ENCODE measurements at regions not wholly inside any gene's neighbourhood (a gene's known extent, or its start where the extent isn't known, plus 50 kb on each side); places are given as distances from the start of the nearest gene placed in this dataset.

GRCh38 chr1:181192316-181192715, 103.8 kb downstream of the IER5 start:
- Histone ChIP-seq H2BK120ac (ENCODE audit: insufficient read depth, low read length, poor library complexity) (no peak overlapping the region), H3K4me3 (ENCODE audit: low read depth, low read length) (no peak overlapping the region)

GRCh38 chr1:181202986-181203555, 114.6 kb downstream of the IER5 start:
- WGBS (ENCODE audit: extremely low coverage, insufficient coverage, insufficient read length) = no CpG with 5 or more reads among the region's 7 CpGs
- no peak overlapping the region for H4K8ac ChIP-seq (ENCODE audit: low read depth, low read length)

More at GRCh38 chr1:181192316-181192715, 103.8 kb downstream of the IER5 start:
- no CpG with 5 or more reads among the region's 4 CpGs for WGBS (ENCODE audit: extremely low coverage, insufficient coverage, insufficient read length)
- Histone ChIP-seq H3K27ac (ENCODE audit: low read depth, low read length) (no peak overlapping the region), H2BK5ac (ENCODE audit: low read depth, low read length, poor library complexity) (no peak overlapping the region), H3K79me2 (ENCODE audit: control insufficient read depth, insufficient read depth, low read length, poor library complexity) (no peaks in the 10 kb centered on the region), H3K18ac (ENCODE audit: low read length) (no peak overlapping the region), H3K4ac (ENCODE audit: low read depth, low read length) (no peak overlapping the region), H3K79me1 (ENCODE audit: low read length) (no peaks in the 10 kb centered on the region), H4K91ac (ENCODE audit: low read depth, low read length) (no peak overlapping the region), H3K23ac (ENCODE audit: low read length) (no peak overlapping the region), H2AFZ (ENCODE audit: insufficient read depth, low read length, poor library complexity) (no peak overlapping the region), H3K9me3 (ENCODE audit: insufficient read depth, low read depth, low read length) (no peaks in the 10 kb centered on the region), H3K9ac (ENCODE audit: low read length) (no peak overlapping the region), H3K4me2 (ENCODE audit: low read length) (no peak overlapping the region), H2BK12ac (ENCODE audit: low read length) (no peak overlapping the region), H3K36me3 (ENCODE audit: control insufficient read depth in 1 of 2, insufficient read depth in 2 of 2, low read length in 2 of 2) (no peaks in the 10 kb centered on the region), H3K4me1 (ENCODE audit: control insufficient read depth in 1 of 2, insufficient read depth in 2 of 2, low read length in 2 of 2) (no peaks in the 10 kb centered on the region), H2AK5ac (ENCODE audit: low read length) (no peak overlapping the region), H4K8ac (ENCODE audit: low read depth, low read length) (no peak overlapping the region), H4K12ac (ENCODE audit: low read depth, low read length) (no peak overlapping the region), H3K14ac (ENCODE audit: low read length) (no peak overlapping the region), H3K27me3 (ENCODE audit: insufficient read depth, low read length) (no peaks in the 10 kb centered on the region)
- no peak for DNase-seq

GRCh38 chr1:181204530-181204929, 116.0 kb downstream of the IER5 start:
- no CpG with 5 or more reads among the region's 6 CpGs for WGBS (ENCODE audit: extremely low coverage, insufficient coverage, insufficient read length)

More at GRCh38 chr1:181202986-181203555, 114.6 kb downstream of the IER5 start:
- Histone ChIP-seq H3K4me2 (ENCODE audit: low read length) (no peak overlapping the region), H3K4me3 (ENCODE audit: low read depth, low read length) (no peak overlapping the region), H3K36me3 (ENCODE audit: control insufficient read depth in 1 of 2, insufficient read depth in 2 of 2, low read length in 2 of 2) (no peaks in the 10 kb centered on the region), H3K23ac (ENCODE audit: low read length) (no peak overlapping the region), H2BK12ac (ENCODE audit: low read length) (no peak overlapping the region), H3K4ac (ENCODE audit: low read depth, low read length) (no peak overlapping the region), H2AK5ac (ENCODE audit: low read length) (no peak overlapping the region), H3K9me3 (ENCODE audit: insufficient read depth, low read depth, low read length) (peaks cover 4% of the 10 kb centered on the region), H2BK120ac (ENCODE audit: insufficient read depth, low read length, poor library complexity) (no peak overlapping the region), H3K27ac (ENCODE audit: low read depth, low read length) (no peak overlapping the region), H3K14ac (ENCODE audit: low read length) (no peak overlapping the region), H4K12ac (ENCODE audit: low read depth, low read length) (no peak overlapping the region), H3K9ac (ENCODE audit: low read length) (no peak overlapping the region), H3K4me1 (ENCODE audit: control insufficient read depth in 1 of 2, insufficient read depth in 2 of 2, low read length in 2 of 2) (no peaks in the 10 kb centered on the region), H3K79me1 (ENCODE audit: low read length) (no peaks in the 10 kb centered on the region), H3K18ac (ENCODE audit: low read length) (no peak overlapping the region), H3K27me3 (ENCODE audit: insufficient read depth, low read length) (no peaks in the 10 kb centered on the region), H3K79me2 (ENCODE audit: control insufficient read depth, insufficient read depth, low read length, poor library complexity) (no peaks in the 10 kb centered on the region), H4K91ac (ENCODE audit: low read depth, low read length) (no peak overlapping the region), H2BK5ac (ENCODE audit: low read depth, low read length, poor library complexity) (no peak overlapping the region), H2AFZ (ENCODE audit: insufficient read depth, low read length, poor library complexity) (no peak overlapping the region)
- DNase-seq = no peak

GRCh38 chr1:181205901-181206300, 117.4 kb downstream of the IER5 start:
- H3K4me1 ChIP-seq (ENCODE audit: control insufficient read depth in 1 of 2, insufficient read depth in 2 of 2, low read length in 2 of 2) = no peaks in the 10 kb centered on the region
- no peak overlapping the region for H2BK5ac ChIP-seq (ENCODE audit: low read depth, low read length, poor library complexity)
- H2AFZ ChIP-seq (ENCODE audit: insufficient read depth, low read length, poor library complexity) = no peak overlapping the region
- H3K4me3 ChIP-seq (ENCODE audit: low read depth, low read length) = no peak overlapping the region
- no peak overlapping the region for H3K14ac ChIP-seq (ENCODE audit: low read length)
- H3K4me2 ChIP-seq (ENCODE audit: low read length) = no peak overlapping the region
- H2BK12ac ChIP-seq (ENCODE audit: low read length) = no peak overlapping the region
- no peaks in the 10 kb centered on the region for H3K36me3 ChIP-seq (ENCODE audit: control insufficient read depth in 1 of 2, insufficient read depth in 2 of 2, low read length in 2 of 2)
- H3K27me3 ChIP-seq (ENCODE audit: insufficient read depth, low read length) = no peaks in the 10 kb centered on the region
- H3K9me3 ChIP-seq (ENCODE audit: insufficient read depth, low read depth, low read length) = peaks cover 4% of the 10 kb centered on the region
- H3K18ac ChIP-seq (ENCODE audit: low read length) = no peak overlapping the region
- H3K9ac ChIP-seq (ENCODE audit: low read length) = no peak overlapping the region
- no peak for DNase-seq
- H3K27ac ChIP-seq (ENCODE audit: low read depth, low read length) = no peak overlapping the region
- H3K23ac ChIP-seq (ENCODE audit: low read length) = no peak overlapping the region
- H4K8ac ChIP-seq (ENCODE audit: low read depth, low read length) = no peak overlapping the region
- no peaks in the 10 kb centered on the region for H3K79me1 ChIP-seq (ENCODE audit: low read length)
- no CpG with 5 or more reads among the region's 10 CpGs for WGBS (ENCODE audit: extremely low coverage, insufficient coverage, insufficient read length)
- no peak overlapping the region for H3K4ac ChIP-seq (ENCODE audit: low read depth, low read length)
- H4K12ac ChIP-seq (ENCODE audit: low read depth, low read length) = no peak overlapping the region
- H2BK120ac ChIP-seq (ENCODE audit: insufficient read depth, low read length, poor library complexity) = no peak overlapping the region
- H4K91ac ChIP-seq (ENCODE audit: low read depth, low read length) = no peak overlapping the region
- no peaks in the 10 kb centered on the region for H3K79me2 ChIP-seq (ENCODE audit: control insufficient read depth, insufficient read depth, low read length, poor library complexity)
- H2AK5ac ChIP-seq (ENCODE audit: low read length) = no peak overlapping the region

More at GRCh38 chr1:181204530-181204929, 116.0 kb downstream of the IER5 start:
- Histone ChIP-seq H3K14ac (ENCODE audit: low read length) (no peak overlapping the region), H3K79me2 (ENCODE audit: control insufficient read depth, insufficient read depth, low read length, poor library complexity) (no peaks in the 10 kb centered on the region), H3K18ac (ENCODE audit: low read length) (no peak overlapping the region), H3K4me3 (ENCODE audit: low read depth, low read length) (no peak overlapping the region), H4K12ac (ENCODE audit: low read depth, low read length) (no peak overlapping the region), H3K9ac (ENCODE audit: low read length) (no peak overlapping the region), H3K27ac (ENCODE audit: low read depth, low read length) (no peak overlapping the region), H4K91ac (ENCODE audit: low read depth, low read length) (no peak overlapping the region), H3K4ac (ENCODE audit: low read depth, low read length) (no peak overlapping the region), H4K8ac (ENCODE audit: low read depth, low read length) (no peak overlapping the region), H3K36me3 (ENCODE audit: control insufficient read depth in 1 of 2, insufficient read depth in 2 of 2, low read length in 2 of 2) (no peaks in the 10 kb centered on the region), H2AK5ac (ENCODE audit: low read length) (no peak overlapping the region), H3K4me2 (ENCODE audit: low read length) (no peak overlapping the region), H3K79me1 (ENCODE audit: low read length) (no peaks in the 10 kb centered on the region), H2BK12ac (ENCODE audit: low read length) (no peak overlapping the region), H2BK5ac (ENCODE audit: low read depth, low read length, poor library complexity) (no peak overlapping the region), H3K4me1 (ENCODE audit: control insufficient read depth in 1 of 2, insufficient read depth in 2 of 2, low read length in 2 of 2) (no peaks in the 10 kb centered on the region), H2BK120ac (ENCODE audit: insufficient read depth, low read length, poor library complexity) (no peak overlapping the region), H2AFZ (ENCODE audit: insufficient read depth, low read length, poor library complexity) (no peak overlapping the region), H3K27me3 (ENCODE audit: insufficient read depth, low read length) (no peaks in the 10 kb centered on the region), H3K23ac (ENCODE audit: low read length) (no peak overlapping the region), H3K9me3 (ENCODE audit: insufficient read depth, low read depth, low read length) (peaks cover 4% of the 10 kb centered on the region)
- peak in 1 of 2 donors; percentile 6 for DNase-seq

Measured in trophoblast cell (in vitro differentiated cells and primary cell).